HG03103 (cell line): ENCODE measurements at regions not wholly inside any gene's neighbourhood (a gene's known extent, or its start where the extent isn't known, plus 50 kb on each side); places are given as distances from the start of the nearest gene placed in this dataset.

Experiments
- ATAC-seq: cut with Tn5 transposase; IDR thresholded peaks from one replicate; pipeline ENCODE4 v1.9.1; 2021; ENCODE audit warnings: low read depth; ENCODE audit not compliant: unreplicated experiment

DNA sequence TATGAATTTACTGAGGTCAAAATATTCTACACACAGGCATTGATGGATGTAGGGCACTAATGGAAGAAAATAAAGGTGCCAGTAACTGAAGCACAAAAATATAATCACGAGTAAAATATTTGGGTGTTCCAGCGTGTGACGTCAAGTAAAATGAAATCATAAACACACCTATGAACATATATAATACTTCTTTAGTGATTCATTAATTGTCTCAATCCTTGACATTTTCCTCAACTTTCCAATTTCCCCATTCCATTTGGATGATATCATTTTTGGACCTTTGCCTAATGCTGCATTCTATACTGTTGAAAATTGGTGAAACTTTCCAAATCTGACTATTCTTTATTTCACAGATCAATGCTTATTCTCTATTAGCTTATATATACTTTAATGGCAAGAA lies 649.3 kb downstream of the GALC start:
- no peak for ATAC-seq

DNA sequence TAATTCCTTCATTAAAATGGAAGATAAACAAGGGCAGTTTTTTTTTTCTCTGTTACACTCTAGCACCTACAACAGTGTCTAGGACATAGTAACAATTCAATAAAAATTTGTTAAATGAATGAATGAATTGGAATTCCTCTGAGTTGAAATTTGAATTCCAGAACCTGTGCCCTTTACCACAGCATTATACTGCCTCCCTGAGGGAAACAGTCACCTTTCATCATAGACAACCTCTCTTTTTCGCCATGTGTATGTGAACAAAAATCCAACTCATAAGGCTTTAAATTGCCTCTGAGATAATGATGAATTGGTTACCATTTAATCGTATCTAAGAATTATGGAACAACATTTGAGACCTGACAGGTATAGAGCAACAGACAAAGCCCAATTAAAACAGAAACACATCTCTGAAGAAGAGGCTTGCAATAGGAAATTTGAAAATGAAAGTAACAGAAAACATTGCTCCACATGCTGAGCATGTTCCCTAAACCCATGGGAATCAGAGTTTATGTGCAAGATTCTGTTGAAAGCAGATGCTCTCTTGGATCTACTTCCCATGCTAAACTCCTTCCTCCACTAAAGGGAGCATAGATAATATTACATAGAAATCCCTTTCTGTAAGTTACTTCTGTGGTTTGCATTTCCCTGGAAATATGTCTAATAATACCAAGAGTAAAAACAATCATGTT lies 657.8 kb downstream of the GALC start:
- ATAC-seq = no peak

DNA sequence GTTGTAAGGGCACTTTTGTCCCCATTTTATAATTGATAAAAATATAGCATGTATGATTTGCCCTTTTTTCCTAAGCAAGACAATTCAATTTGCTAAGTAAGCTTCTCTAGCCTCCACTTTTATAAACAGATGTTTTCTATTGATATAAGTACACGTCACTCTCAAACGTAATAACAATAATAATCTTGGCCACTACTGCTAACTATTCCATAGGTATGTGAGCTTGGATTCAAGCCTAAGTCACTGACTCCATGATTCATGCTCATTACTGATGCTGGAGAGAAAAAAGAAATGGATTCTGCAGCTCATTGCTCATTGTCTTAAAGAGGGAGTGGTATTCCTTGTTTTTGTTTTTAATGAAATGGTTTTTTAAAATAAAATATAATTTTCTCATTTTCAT lies 661.0 kb downstream of the GALC start:
- no peak for ATAC-seq

DNA sequence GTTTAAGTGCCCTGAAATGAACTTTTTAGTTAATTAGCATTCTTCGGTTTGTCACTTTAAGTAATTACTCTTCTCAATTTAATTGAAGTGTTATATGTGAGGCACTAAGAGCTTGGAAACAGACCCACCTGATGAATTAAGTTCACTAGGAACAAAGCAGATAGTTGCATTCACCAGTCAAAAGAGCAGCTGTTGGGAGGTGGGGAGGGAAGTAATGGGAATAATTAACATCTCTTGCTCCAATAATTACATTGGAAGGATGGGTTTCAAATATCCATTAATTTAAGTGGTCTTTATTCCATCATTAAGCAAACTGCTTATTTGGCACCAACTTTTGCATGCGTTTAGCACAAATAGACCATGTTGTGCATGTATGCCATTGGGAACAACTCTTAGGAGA lies 667.2 kb downstream of the GALC start:
- no peak for ATAC-seq

DNA sequence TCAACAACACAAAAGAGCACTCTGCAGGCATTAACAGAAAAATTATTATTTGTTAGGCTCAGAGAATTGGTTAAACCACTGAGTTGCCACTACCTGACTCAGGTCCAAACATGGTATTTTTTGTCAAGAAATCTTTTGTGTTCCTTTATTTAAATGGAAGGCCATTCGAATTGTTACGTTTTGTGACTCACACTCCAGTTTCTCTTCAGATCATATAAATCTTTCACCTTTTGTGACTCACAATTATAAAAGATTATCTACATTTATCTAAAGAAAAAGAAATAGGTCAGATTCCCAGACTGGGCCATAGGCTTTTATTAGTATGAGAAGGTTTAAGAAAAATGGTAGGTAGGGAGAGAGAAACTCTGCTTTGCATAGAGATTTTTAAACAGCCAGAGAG lies 669.8 kb downstream of the GALC start:
- ATAC-seq = no peak

DNA sequence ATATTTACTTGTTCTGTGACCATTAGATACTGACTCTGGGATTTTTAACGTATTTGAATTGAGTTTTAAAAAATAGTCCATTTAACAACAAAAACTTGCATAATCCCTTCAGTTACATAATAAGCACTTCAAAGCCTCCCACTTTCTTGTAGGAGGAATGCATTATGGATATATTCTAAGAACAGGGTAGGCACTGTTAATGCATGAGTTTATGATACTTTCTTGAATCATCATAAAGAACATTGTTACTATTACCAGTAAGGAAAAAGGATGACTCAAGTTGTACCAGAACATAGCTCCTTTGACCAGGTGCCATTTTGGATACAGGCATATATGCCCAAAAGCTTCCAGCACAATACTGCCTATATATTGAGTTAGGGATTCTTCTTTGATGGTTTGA lies 671.4 kb downstream of the GALC start:
- ATAC-seq = no peak

DNA sequence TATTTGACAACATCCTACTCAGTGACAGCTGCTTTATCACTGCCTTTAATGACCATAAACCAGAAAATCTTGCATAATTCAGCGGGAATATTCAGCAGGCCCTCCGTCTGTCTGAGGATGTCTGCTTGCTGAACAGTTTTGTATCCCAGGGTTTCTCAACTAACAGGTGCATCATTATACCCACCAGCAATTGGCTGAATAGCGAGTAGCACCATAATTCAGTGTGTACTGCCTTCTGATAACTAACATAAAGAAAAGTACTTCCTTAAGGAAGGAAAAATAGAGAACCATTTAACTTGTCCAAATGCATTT lies 680.1 kb downstream of the GALC start:
- no peak for ATAC-seq

DNA sequence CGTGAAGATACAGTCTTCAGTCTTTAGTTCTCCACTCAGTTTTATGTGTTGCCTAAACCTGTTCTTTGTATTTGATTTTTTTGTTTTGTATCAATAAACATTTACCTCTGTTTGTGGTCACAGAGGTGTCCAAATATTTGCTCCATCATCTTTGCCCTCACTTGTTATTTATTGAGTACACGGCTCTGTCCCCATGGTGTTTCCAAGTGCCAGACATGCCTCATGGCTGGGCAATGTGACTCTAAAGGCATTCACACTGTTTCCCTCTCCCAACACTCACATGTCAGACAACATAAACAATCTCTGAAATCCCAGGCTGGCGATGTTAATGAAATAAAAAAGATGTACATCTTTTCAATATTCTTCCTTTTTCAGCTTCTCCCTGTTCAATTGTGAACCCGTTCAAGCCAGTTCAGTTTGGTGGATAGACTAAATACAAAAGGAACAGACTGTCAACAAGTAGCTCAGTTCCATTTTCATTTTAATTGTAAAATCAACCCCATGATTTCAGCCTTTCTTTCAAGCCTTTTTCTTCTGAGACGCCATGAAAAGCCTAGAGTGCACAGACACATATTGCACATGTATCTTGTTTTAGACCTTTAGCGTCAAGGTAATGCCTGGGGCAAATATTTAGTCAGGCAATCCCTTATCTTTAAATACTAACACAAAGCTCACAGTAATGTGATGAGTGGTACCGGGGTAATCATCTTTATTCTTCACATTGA lies 680.7 kb downstream of the GALC start:
- no peak for ATAC-seq

DNA sequence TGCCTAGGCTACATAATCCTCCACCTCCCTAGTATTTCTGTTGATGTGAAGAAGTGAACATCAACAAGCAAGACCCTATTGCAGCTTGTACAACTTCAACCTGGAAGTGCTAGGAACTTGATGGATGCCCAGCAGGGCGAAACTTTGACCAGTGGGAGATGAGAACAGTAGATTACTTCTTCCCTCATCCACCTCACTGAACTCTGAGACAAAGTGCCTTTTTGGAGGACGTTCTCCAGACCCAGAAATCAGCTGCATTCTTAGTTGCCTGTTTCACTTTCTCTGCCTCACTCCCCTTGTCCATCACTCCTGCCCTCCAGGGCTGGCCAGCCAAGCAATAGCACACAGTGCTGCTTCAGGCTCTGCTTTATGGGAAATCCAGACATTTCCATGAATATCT lies 683.4 kb downstream of the GALC start:
- ATAC-seq = no peak

DNA sequence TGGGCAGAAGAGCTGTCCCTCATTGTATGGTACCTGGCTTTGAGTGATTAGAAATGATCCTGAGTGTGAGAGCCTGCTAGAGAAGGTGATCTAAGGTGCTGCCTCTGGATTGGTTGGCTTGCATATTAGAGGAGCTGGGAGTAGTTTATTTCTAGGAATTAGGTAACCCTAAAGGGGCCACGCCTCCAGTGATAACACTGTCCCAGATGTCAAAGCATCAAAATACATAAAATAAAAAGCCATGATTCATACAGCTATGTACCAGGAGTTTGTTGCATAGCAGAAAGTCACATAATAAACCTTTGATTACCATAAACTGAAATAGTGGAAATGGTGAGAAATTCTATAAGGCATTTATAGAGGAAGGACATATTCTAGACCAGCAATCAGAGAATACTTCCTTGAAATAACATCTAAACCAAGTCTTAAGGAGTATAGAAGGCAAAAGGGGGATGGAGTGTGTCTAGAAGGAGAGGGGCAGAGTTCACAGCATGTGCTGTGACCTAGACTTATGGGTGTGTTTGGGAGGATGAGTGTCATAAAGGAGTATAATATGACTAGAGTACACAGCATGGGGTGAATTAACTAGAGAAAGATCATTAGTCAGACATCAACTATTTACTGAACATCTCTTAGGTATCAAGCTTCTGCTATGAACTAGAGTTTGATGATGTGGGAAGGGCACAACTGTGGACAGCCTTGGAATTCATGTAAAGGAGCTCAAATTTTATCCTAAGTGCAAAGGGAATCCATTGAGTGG lies 686.4 kb downstream of the GALC start:
- no peak for ATAC-seq

DNA sequence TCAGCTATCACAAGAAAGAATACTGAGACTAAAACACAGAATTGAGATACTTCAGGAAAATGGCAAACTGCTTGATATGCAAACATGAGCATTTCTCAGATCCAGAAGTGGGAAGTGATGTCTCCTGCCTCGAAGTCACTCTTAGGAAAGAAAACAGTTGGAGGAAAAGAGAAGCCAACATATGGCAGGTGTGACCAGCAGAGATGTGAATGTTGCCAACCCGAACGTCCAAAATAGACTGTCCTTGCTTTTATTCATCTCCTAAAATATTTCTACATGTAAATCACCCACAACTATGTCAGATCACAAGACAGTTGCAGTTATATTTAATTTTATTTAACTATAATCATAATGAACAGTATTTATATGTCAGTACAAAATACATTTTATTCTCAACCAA lies 687.6 kb downstream of the GALC start:
- ATAC-seq = no peak

DNA sequence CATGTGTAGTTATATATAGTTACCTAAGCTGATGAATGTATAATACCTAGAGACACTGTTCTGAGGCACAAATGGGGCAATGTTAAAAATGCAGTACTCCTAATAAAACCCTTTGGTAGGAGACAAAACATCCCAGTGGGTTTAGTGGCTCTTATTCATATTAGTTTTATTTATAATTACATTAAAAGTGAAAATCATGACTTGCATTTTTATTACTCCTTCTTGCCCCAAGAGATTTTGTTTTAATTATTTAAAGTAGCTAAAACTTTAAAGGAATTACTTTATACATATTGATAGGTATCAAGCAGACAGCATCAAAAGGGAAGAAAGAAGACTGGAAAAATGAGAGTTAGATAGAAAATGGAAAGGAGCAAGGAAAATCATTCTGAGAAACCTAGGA lies 688.6 kb downstream of the GALC start:
- ATAC-seq = no peak

DNA sequence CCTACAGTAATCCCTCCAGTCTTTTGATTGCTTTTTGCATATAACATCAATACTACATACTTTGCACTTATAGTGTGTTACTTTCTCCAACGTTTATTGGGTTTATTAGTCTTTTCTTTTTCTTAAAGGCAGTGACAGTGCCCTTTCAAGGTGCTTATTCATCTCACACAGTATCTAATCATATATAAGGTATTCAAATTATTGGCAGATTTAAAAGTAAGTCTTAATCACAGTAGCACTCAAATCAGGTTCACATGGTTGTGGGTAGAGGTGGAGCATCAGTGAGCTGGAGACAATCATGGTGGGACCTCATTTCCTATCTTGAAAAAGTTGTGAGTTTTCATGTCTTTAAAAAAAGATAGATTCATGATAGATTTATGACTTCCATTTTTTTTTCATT lies 706.2 kb downstream of the GALC start:
- ATAC-seq = no peak

DNA sequence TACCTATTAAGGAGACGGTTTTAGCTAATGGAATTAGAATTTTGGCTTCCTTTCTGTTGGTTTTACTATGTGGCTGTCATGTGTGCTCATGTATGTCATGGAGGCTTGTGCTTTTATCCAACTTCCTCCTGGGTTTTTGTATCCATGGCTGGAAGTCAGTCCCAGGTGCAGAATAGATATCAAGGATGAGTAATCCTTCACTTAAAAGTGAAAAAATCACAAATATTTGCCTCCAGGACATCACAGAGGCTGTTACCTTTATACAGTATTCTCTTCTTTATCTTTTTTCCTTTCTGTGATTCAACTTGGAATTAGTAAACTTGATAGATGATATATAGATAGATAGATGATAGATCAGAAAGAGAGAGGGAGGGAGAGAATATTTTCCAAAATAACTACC lies 706.8 kb downstream of the GALC start:
- ATAC-seq = no peak

DNA sequence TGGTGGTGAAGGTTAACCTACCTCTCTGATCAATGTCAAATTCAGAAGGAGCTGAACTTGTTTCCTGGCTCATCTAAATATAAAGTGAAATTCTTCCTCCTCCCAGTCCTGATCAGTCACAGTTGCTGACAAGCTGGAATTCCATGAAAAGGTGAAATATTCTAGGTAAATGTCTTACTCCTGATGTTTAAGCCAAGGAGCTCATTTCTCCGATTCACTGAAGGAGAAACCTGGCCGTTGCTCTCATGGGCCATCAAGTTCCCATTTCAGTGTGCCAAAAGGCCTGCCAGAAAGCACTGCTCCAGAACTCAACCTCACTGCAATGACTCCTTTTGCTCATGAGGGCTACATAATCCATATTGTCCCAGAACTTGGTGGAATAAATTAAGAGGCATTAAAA lies 707.5 kb downstream of the GALC start:
- no peak for ATAC-seq

DNA sequence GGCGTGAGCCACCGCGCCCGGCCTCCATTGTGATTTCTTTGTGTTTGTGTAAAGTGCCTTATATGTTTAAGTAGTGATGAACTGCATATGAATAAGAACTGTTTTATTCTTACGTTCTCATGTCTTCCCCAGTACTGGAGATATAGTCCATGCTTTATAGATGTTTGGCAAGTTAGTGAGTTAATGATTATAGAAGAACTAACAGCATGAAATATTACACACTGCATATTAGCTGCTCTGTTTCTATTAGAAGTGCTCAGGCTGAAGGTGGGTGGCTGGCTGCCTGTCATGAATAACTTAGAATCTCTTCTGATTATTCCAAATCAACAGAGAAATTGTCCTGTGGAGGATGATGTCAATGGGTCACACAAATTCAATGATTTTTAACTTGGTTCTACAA lies 709.4 kb downstream of the GALC start:
- no peak for ATAC-seq

DNA sequence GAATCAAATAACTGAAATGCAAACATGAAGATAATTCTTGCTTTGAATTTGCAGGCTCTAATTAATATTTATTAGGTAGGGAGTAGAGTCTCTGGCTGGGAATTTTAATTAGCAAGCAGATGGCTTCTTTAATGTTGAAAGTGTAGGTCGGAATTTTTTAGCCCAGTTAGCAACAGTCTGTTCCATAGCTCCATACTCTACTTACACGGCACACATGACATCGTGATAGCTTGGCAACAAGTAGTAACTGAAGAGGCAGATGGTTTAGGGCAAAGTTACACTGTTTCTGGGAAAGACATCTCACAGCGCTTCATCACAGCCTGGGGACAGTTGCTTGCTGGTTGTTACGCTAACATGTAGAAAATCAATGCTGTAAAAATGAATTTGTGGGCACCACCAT lies 710.7 kb downstream of the GALC start:
- ATAC-seq = no peak

DNA sequence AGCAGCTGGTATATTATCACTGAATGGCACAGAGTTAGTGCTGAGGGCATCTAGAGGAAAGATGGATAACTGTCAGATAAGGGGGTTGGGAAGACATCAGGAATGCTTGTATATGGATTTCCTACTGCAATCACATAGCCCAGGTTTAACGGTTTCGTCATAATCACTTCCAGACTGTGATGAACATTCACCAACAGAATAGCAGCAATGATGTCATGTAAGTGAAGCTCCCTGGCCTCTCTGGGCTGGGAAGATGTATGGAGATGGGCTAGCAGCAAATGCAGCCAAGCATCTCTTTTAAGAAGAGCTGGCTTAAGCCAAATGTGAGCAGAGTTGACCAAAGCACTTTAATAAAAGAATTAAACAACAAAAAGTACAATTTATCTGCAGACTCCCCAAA lies 714.6 kb downstream of the GALC start:
- ATAC-seq = no peak

DNA sequence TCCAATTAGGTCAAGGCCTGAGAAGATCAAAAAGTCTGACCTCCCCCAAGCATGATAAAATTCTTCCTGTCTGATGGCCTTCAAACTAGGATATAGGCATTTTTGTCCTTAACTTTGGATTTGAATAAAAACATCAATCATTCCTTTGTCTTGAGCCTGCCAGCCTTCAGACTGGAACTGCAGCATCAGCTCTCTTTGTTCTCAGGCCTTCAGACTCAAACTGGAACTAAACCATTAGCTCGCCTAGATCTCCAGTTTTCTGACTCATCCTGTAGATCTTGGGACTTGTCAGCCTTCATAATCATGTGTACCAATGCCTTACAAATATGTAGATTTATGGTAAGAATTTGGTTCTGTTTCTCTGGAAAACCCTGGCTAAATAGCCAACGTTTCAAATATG lies 721.7 kb downstream of the GALC start:
- ATAC-seq = no peak

DNA sequence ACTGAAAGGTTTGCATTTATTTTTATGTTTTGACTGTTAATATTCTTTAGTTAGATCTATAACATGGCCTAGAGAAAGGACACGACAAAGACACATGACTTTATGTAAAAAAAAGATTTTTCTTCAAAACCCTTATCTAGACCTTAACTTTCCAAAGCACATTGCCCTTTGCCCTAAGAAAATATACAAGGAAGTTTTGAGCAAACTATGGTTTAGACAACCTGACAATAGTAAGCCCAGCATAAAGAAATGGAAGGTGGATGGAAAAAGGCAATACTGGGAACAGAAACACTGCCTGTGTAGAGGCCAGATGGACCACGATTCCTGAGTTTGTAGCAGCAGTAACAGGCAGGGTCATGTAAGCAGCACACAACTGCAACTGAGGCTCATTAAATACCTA lies 724.0 kb downstream of the GALC start:
- no peak for ATAC-seq

DNA sequence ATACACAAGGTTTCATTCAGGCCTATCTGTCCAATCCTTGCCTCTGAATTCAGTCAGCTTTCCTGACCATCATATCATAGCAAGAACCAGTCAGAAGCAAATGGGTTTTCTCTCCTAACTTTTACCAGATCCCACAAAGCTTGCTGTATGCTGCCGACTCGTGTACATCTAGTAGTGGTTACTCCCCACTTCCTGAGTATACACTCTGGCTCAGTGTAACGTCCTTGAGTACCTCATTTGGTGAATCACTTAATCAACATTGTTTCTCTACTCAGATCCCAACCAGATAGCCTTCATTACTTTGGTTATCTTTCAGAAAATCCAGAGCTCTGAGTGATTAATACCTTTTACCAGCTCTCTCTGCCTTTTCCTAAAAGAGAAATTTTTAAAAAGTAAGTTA lies 728.2 kb downstream of the GALC start:
- no peak for ATAC-seq

DNA sequence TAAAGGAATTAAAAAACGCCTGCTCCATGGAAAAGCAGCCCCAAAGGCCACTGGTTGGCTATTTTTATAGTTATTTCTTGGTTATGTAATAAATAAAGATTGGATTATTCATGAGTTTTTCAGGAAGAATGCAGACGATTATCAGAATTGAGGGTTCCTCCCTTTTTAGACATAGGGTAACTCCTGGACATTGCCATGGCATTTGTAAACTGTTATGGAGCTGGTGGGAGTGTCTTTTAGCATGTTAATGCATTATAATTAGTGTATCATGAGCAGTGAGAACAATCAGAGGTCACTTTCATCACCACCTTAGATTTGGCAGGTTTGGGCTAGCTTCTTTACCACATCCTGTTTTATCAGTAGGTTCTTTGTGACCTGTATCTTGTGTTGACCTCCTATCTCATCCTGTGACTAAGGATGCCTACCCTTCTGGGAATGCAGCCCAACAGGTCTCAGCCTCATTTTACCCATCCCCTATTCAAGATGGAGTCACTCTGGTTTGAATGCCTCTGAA lies 728.7 kb downstream of the GALC start:
- ATAC-seq = no peak
